K562 (cell line): ENCODE measurements at regions not wholly inside any gene's neighbourhood (a gene's known extent, or its start where the extent isn't known, plus 50 kb on each side); places are given as distances from the start of the nearest gene placed in this dataset.

Experiments used
- DACH1 ChIP-seq: fragments of 450-650 bp; IDR thresholded peaks from 2 replicates; pipeline ENCODE4 v1.6.1; 2018; ENCODE audit not compliant: partially characterized antibody
- GATA2 ChIP-seq: sonication (generic); formaldehyde crosslinking; IDR thresholded peaks from 2 replicates; pipeline ENCODE4 v1.4.0; 2020; ENCODE audit warnings: mild to moderate bottlenecking, missing genetic modification reagents
- ID3 ChIP-seq, 2 experiments: fragments of 250-450 bp in 1 of 2; fragments of 450-650 bp in 1 of 2; sonication (Bioruptor Pico) in 1 of 2; IDR thresholded peaks; 2 replicates each; pipeline versions ENCODE4 v1.6.1 to v1.8.0; 2016 to 2021; ENCODE audit warnings: mild to moderate bottlenecking in 2 of 2, moderate library complexity in 2 of 2, missing compliant biosample characterization in 1 of 2, missing genetic modification characterization in 1 of 2
- JUN ChIP-seq, 2 experiments: sonication (generic) in 1 of 2; formaldehyde crosslinking in 1 of 2; IDR thresholded peaks; 2 replicates each; pipeline versions ENCODE4 v1.6.1 to v1.8.0; 2012 to 2022; ENCODE audit warnings: borderline replicate concordance in 2 of 2, mild to moderate bottlenecking in 2 of 2, improper control_type of control experiment in 1 of 2, low read depth in 1 of 2, low read length in 1 of 2, missing genetic modification reagents in 1 of 2
- MXI1 ChIP-seq: IDR thresholded peaks from 2 replicates; pipeline ENCODE4 v1.6.1; 2011; ENCODE audit warnings: low read depth, mild to moderate bottlenecking, improper control_type of control experiment, low read length
- NFYB ChIP-seq: IDR thresholded peaks from 2 replicates; pipeline ENCODE4 v1.6.1; 2011; ENCODE audit warnings: mild to moderate bottlenecking, moderate library complexity; ENCODE audit not compliant: insufficient read length; ENCODE audit errors: extremely low read depth
- RAD51 ChIP-seq: fragments of 450-650 bp; IDR thresholded peaks from 2 replicates; pipeline ENCODE4 v1.7.1; 2016; ENCODE audit warnings: low read depth, mild to moderate bottlenecking, borderline replicate concordance
- SPI1 ChIP-seq: IDR thresholded peaks from 2 replicates; pipeline ENCODE4 v1.6.1; 2011; ENCODE audit warnings: low read depth, low read length, control low read depth, borderline replicate concordance
- U2AF1 ChIP-seq: fragments of 200-400 bp; formaldehyde crosslinking; optimal IDR thresholded peaks from 2 replicates; pipeline ENCODE3; 2017; ENCODE audit warnings: mild to moderate bottlenecking, low read depth, low read length, moderate library complexity
- ZNF124 ChIP-seq: sonication (generic); formaldehyde crosslinking; IDR thresholded peaks from 2 replicates; pipeline ENCODE4 v1.8.1; 2022; ENCODE audit warnings: missing genetic modification reagents

- TF ChIP-seq MXI1, result no peak
- TF ChIP-seq U2AF1, result no peak
- TF ChIP-seq GATA2 (CRISPR knock-in tag), result no peak
- no peak for TF ChIP-seq ID3 (CRISPR knock-in tag; IDR thresholded peaks at IDR 0.05)
- TF ChIP-seq ID3 (tag; IDR thresholded peaks at IDR 0.05), result no peak
- TF ChIP-seq ZNF124, result no peak
- TF ChIP-seq DACH1, result no peak
- TF ChIP-seq SPI1, result no peak
- TF ChIP-seq JUN (IDR thresholded peaks at IDR 0.05; ENCODE audit: borderline replicate concordance, low read depth, low read length), result no peak
- TF ChIP-seq JUN (CRISPR knock-in tag; IDR thresholded peaks at IDR 0.05; ENCODE audit: borderline replicate concordance), result no peak
- TF ChIP-seq RAD51, result no peak
- no peak for TF ChIP-seq NFYB
These were observed 476.4 kb downstream of the TBC1D22A start for GRCh38 chr22:47238690-47239473.
